NCI-H1092 (cell line): ENCODE measurements at regions not wholly inside any gene's neighbourhood (a gene's known extent, or its start where the extent isn't known, plus 50 kb on each side); places are given as distances from the start of the nearest gene placed in this dataset.
A peak's percentile ranks its signal among the peaks of the same experiment; 100 is the strongest.
"Not testable (repeated sequence)": the region's sequence is repeated elsewhere in the genome, so short reads cannot be mapped to it uniquely, and the experiment has no call there.

Experiments used
- DNase-seq: peaks from one replicate; lab custom pipeline; 2025; lab: John Stamatoyannopoulos, UW

GRCh38 chr11:129637473-129637872, 178.2 kb upstream of the TMEM45B start:
- DNase-seq, result no peak

GRCh38 chr11:129637983-129638776, 177.5 kb upstream of the TMEM45B start:
- DNase-seq, result no peak

GRCh38 chr11:129639300-129639699, 176.3 kb upstream of the TMEM45B start:
- DNase-seq, result no peak

GRCh38 chr11:129640671-129641070, 175.0 kb upstream of the TMEM45B start:
- no peak for DNase-seq

GRCh38 chr11:129643031-129643721, 172.5 kb upstream of the TMEM45B start:
- DNase-seq, result no peak

- DNase-seq, result no peak
These were observed 171.3 kb upstream of the TMEM45B start for GRCh38 chr11:129644326-129644725.

- no peak for DNase-seq
These were observed 169.7 kb upstream of the TMEM45B start for GRCh38 chr11:129645943-129646342.

GRCh38 chr11:129650044-129650443, 165.6 kb upstream of the TMEM45B start:
- not testable (repeated sequence) for DNase-seq

- DNase-seq, result no peak
These were observed 162.8 kb upstream of the TMEM45B start for GRCh38 chr11:129652835-129653234.

GRCh38 chr11:129655247-129655832, 160.3 kb upstream of the TMEM45B start:
- no peak for DNase-seq

- no peak for DNase-seq
These were observed 157.7 kb upstream of the TMEM45B start for GRCh38 chr11:129657866-129658525.

GRCh38 chr11:129658526-129658867, 157.2 kb upstream of the TMEM45B start:
- DNase-seq, result no peak

GRCh38 chr11:129680907-129681306, 134.7 kb upstream of the TMEM45B start:
- no peak for DNase-seq

GRCh38 chr11:129681344-129682114, 134.1 kb upstream of the TMEM45B start:
- DNase-seq, result no peak

- no peak for DNase-seq
These were observed 129.4 kb upstream of the TMEM45B start for GRCh38 chr11:129686269-129686668.

GRCh38 chr11:129691142-129691541, 124.5 kb upstream of the TMEM45B start:
- no peak for DNase-seq

- no peak for DNase-seq
These were observed 121.1 kb upstream of the TMEM45B start for GRCh38 chr11:129694538-129694937.

GRCh38 chr11:129694966-129695365, 120.7 kb upstream of the TMEM45B start:
- no peak for DNase-seq

GRCh38 chr11:129695571-129696308, 119.9 kb upstream of the TMEM45B start:
- DNase-seq, result peak; percentile 65

GRCh38 chr11:129696309-129696989, 119.2 kb upstream of the TMEM45B start:
- no peak for DNase-seq

- DNase-seq, result no peak
These were observed 117.4 kb upstream of the TMEM45B start for GRCh38 chr11:129698212-129698611.
